Posterior vena cava (tissue), 2 donors: ENCODE measurements at regions not wholly inside any gene's neighbourhood (a gene's known extent, or its start where the extent isn't known, plus 50 kb on each side); places are given as distances from the start of the nearest gene placed in this dataset.
A peak's percentile ranks its signal among the peaks of the same experiment; 100 is the strongest.

Source experiments
- DNase-seq: peaks from one replicate; pipeline ENCODE4 v3.0.0-alpha.2; 2020; ENCODE audit warnings: low spot score
- intact Hi-C, 2 donors: fragments of 100-400 bp; cut with DNase I; formaldehyde crosslinking; loops; one replicate each; pipeline versions ENCODE4 v1.14.1 to v1.14.2; 2022 to 2023
- donor health status: DM: yes; HTN: yes; CAD: no.
- donor health status: DM: yes; HTN: yes; CAD: no.

DNA sequence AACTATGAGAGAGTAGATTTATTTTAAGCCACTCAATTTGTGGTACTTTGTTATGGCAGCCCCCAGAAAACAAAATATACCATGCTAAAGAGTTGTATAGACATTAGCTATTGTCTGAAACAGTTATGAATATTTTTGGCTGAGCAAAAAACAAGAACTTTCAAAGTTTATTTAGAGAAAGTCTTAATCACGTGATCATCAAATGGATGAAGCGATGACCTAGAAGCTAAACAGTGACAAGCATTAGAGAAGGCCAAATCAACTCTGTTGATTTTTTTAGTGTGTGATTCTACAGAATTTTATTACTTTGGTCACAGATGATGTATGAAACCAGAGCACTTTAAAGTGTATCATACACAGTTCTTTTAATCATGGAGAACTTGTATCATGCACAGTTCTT is 1247.9 kb upstream of the MAP3K7 start:
- intact Hi-C loops, result no loop called here
- DNase-seq, result no peak

GRCh38 chr6:91827151-91827550 is 1240.3 kb upstream of the MAP3K7 start:
- intact Hi-C loops, result no loop called here
- DNase-seq, result no peak

GRCh38 chr6:91826128-91826527 is 1239.3 kb upstream of the MAP3K7 start:
- intact Hi-C loops, result no loop called here
- DNase-seq, result no peak

DNA sequence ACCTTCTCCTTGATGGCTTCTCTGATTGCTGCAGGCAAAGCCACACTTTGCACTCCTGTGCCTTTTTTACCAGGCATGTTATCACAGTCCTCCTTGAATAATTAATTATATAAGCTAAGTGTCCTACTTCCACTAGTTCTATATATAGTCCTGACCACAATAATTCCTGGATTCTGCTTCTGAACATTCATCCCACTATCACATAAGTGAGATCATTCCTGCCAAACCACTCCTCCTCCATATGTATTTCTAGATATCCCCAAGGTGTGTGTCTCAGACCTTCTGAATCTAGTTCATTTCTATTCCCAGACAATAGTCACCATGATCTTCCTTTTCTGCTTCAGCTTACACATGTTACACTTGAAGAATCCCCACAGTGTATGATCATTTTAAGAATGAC is 1237.5 kb upstream of the MAP3K7 start:
- no peak for DNase-seq
- intact Hi-C loops, result no loop called here

GRCh38 chr6:91822581-91822980 is 1235.7 kb upstream of the MAP3K7 start:
- intact Hi-C loops, result no loop called here
- DNase-seq, result no peak

DNA sequence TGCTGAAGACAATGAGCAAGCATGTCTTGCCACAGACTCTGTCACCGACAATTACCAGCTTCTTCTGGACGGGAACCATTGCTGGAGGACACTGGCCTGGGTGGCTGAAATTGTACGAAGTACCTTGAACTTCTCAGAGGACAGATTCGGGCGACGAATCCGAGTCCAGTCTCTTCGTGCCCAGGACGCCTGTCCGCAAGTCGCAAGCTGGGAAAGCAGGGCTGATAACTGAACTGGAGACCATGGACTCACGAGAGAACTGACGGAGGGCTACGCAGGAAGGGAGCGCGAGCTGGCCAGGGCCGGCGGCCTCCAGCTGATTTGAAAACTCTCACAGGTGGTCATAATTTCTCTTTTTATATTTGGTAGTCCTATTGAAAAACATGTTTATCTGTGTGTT is 1229.5 kb upstream of the MAP3K7 start:
- peak; percentile 55 for DNase-seq
- intact Hi-C loops, result no loop called here

- intact Hi-C loops, result no loop called here
- DNase-seq, result no peak
Observed at GRCh38 chr6:91813641-91814040, 1226.8 kb upstream of the MAP3K7 start.

GRCh38 chr6:91812596-91813274 is 1225.9 kb upstream of the MAP3K7 start:
- DNase-seq, result no peak
- intact Hi-C loops, result no loop called here

GRCh38 chr6:91804981-91805380 is 1218.1 kb upstream of the MAP3K7 start:
- no peak for DNase-seq
- intact Hi-C loops, result no loop called here

- DNase-seq, result no peak
- intact Hi-C loops, result no loop called here
Observed at GRCh38 chr6:91802431-91802830, 1215.6 kb upstream of the MAP3K7 start.

DNA sequence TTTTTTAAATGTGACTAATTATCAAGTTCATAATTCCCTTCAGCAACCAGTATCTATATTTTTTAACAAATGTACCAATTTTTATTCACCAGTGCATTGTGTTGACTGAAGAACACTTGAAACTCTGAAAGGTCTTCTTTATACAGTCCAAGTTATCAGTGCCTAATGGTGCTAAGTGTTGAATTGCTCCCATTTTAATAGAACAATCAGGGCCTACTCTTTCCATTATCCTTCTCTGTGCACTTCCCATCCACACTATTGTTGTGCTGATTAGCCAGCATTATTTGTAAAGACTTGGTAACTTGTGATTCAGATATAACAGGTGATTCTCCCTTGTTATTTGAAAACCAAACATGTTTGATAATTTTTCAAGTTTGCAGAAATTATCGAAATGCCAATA is 1209.7 kb upstream of the MAP3K7 start:
- intact Hi-C loops, result no loop called here
- DNase-seq, result no peak

DNA sequence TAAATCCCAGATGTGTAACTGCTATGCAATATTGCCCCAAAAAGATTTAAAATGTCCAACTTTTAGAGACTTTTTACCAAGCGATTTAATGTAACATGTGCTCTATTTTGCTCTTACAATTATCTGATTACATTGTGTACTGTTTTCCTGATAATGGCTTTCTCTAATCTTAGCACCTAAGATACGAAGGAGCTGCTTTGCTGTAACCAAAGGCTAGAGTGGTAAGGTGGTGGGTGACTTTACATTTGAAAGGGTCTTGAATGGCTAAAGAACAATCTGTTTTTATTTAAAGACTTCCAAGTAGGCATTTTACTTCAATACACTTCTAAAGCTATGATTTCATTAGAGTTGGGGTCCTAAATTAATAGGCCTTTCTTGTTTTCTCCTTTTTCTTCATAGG is 1201.6 kb upstream of the MAP3K7 start:
- intact Hi-C loops, result no loop called here
- no peak for DNase-seq

DNA sequence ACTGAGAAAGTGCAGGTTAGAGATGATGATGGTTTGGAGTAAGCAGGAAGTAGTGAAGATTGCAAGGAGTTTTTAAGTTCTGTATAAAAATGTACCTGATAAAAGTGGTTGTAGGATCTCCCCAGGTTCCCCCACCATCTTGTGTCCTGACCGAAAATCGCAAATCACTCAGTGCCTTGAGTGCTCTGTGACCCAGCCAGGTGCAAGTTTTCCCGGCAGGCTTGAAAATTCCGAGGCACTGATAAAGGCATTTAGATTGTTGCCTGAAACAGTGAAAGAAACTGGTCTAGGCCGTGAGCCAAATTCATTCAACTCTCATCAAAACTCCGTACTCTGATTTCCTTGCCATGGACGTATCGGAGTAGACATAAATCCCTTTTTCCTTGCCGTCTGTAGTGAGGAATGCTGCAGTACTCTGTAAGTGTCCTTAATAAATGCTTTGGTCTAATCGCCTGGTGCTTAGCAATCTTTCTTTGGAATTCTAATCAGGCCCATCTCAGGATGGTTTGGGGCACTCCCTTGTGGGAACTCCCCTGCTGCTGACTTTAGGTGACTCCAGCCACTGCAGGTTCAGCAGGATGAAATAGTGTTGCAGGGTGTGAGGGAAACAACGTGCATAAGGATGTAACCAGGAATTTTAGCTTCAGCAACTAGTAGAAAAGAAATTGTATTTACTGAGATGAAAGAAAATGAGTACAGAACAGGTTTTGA is 1199.8 kb upstream of the MAP3K7 start:
- no peak for DNase-seq
- intact Hi-C loops, result no loop called here

DNA sequence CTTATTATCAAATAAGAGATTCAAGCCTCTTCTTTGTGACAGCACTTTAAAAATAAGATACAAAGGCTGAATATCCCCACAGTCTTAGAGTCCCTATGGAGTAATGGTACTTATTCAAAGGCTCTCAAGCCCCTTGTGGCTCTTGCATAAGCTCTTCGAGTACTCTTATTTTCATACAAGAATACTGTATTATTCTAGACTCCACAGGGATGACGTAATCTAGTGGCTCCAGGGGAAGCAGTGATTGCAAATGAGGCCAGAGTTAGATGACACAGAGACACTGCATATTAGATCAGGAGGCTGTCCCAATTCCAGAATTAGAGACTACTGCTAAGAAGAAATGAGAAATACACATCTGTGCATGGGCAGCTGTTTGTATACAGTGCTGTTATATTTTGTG is 1195.9 kb upstream of the MAP3K7 start:
- intact Hi-C loops, result no loop called here
- DNase-seq, result no peak

- no peak for DNase-seq
- intact Hi-C loops, result no loop called here
Observed at GRCh38 chr6:91781946-91782345, 1195.1 kb upstream of the MAP3K7 start.

GRCh38 chr6:91780270-91780669 is 1193.4 kb upstream of the MAP3K7 start:
- no peak for DNase-seq
- intact Hi-C loops, result no loop called here

GRCh38 chr6:91761621-91762020 is 1174.7 kb upstream of the MAP3K7 start:
- intact Hi-C loops, result no loop called here

GRCh38 chr6:91754691-91755090 is 1167.8 kb upstream of the MAP3K7 start:
- intact Hi-C loops, result no loop called here
- no peak for DNase-seq

More at GRCh38 chr6:91761621-91762020, 1174.7 kb upstream of the MAP3K7 start:
- no peak for DNase-seq

GRCh38 chr6:91751526-91751925 is 1164.7 kb upstream of the MAP3K7 start:
- no peak for DNase-seq
- intact Hi-C loops, result no loop called here

GRCh38 chr6:91744566-91744965 is 1157.7 kb upstream of the MAP3K7 start:
- intact Hi-C loops, result no loop called here

GRCh38 chr6:91743756-91744155 is 1156.9 kb upstream of the MAP3K7 start:
- no peak for DNase-seq
- intact Hi-C loops, result no loop called here

More at GRCh38 chr6:91744566-91744965, 1157.7 kb upstream of the MAP3K7 start:
- DNase-seq, result no peak
